HEK293 (cell line): ENCODE measurements at regions not wholly inside any gene's neighbourhood (a gene's known extent, or its start where the extent isn't known, plus 50 kb on each side); places are given as distances from the start of the nearest gene placed in this dataset.

Experiments
- CTCF ChIA-PET: fragments of 350-600 bp; formaldehyde crosslinking; extraction: SDS; loops from one replicate; lab custom pipeline; 2021; ENCODE audit warnings: antibody characterized with exemption; lab: Yijun Ruan, JAX
- POLR2A ChIA-PET: fragments of 300-600 bp; formaldehyde crosslinking; extraction: SDS; loops from one replicate; lab custom pipeline; 2020; ENCODE audit warnings: antibody characterized with exemption, inconsistent platforms; lab: Yijun Ruan, JAX
- H3K27ac ChIP-seq: fragments of 200-500 bp; sonication (Bioruptor generic); 2 replicates; pipeline ENCODE4 v1.5.1; 2014; ENCODE audit warnings: low read depth, low read length, control low read depth, inconsistent platforms; ENCODE audit errors: extremely low read depth
- H3K36me3 ChIP-seq, 2 experiments: fragments of 200-500 bp in 1 of 2; sonication (Bioruptor generic) in 1 of 2; 1 replicate in 1 of 2; 2 replicates in 1 of 2; pipeline ENCODE4 v1.5.1; 2014 to 2017; ENCODE audit warnings: inconsistent platforms in 2 of 2, low read length in 2 of 2; ENCODE audit not compliant: control insufficient read depth in 2 of 2, insufficient read depth in 1 of 2
- H3K4me1 ChIP-seq: fragments of 200-500 bp; sonication (Bioruptor generic); 2 replicates; pipeline ENCODE4 v1.5.1; 2014; ENCODE audit warnings: mild to moderate bottlenecking, low read length, inconsistent platforms; ENCODE audit not compliant: control insufficient read depth, insufficient read depth
- H3K4me3 ChIP-seq: 2 replicates; pipeline ENCODE4 v1.5.1; 2011; ENCODE audit warnings: low read depth, mild to moderate bottlenecking, control low read depth, low read length, moderate library complexity
- H3K9me3 ChIP-seq: fragments of 200-500 bp; sonication (Bioruptor generic); 2 replicates; pipeline ENCODE4 v1.5.1; 2014; ENCODE audit warnings: low read depth, low read length, inconsistent platforms; ENCODE audit not compliant: control insufficient read depth, insufficient read depth
- BCL11A ChIP-seq: fragments of 450-650 bp; formaldehyde crosslinking; IDR thresholded peaks from 2 replicates; pipeline ENCODE4 v1.5.1; 2016; ENCODE audit warnings: low read depth, missing biosample characterization, missing genetic modification characterization
- KLF8 ChIP-seq: fragments of 450-650 bp; formaldehyde crosslinking; IDR thresholded peaks from 2 replicates; pipeline ENCODE4 v1.5.1; 2016; ENCODE audit warnings: missing biosample characterization, missing genetic modification characterization
- OSR2 ChIP-seq: fragments of 450-650 bp; formaldehyde crosslinking; IDR thresholded peaks from 2 replicates; pipeline ENCODE4 v1.5.1; 2016; ENCODE audit warnings: missing biosample characterization, missing genetic modification characterization
- TCF7L2 ChIP-seq: IDR thresholded peaks from 2 replicates; pipeline ENCODE4 v1.6.1; 2011; ENCODE audit warnings: low read depth, mild to moderate bottlenecking, inconsistent platforms, low read length, moderate library complexity, borderline replicate concordance
- ZBTB17 ChIP-seq: fragments of 450-650 bp; formaldehyde crosslinking; IDR thresholded peaks from 2 replicates; pipeline ENCODE4 v1.5.1; 2016; ENCODE audit warnings: missing biosample characterization, missing genetic modification characterization
- ZBTB21 ChIP-seq: fragments of 450-650 bp; formaldehyde crosslinking; IDR thresholded peaks from 2 replicates; pipeline ENCODE4 v1.5.1; 2017; ENCODE audit warnings: missing biosample characterization, missing genetic modification characterization
- ZFHX2 ChIP-seq: fragments of 450-650 bp; formaldehyde crosslinking; conservative IDR thresholded peaks from 2 replicates; pipeline ENCODE4 v1.5.1; 2016; ENCODE audit warnings: missing biosample characterization, missing genetic modification characterization
- ZIC2 ChIP-seq: fragments of 450-650 bp; formaldehyde crosslinking; IDR thresholded peaks from 2 replicates; pipeline ENCODE4 v1.5.1; 2016; ENCODE audit warnings: missing biosample characterization, missing genetic modification characterization
- ZNF10 ChIP-seq: fragments of 450-650 bp; formaldehyde crosslinking; IDR thresholded peaks from 2 replicates; pipeline ENCODE4 v1.5.1; 2017; ENCODE audit warnings: missing biosample characterization, missing genetic modification characterization
- ZNF133 ChIP-seq: fragments of 450-650 bp; formaldehyde crosslinking; IDR thresholded peaks from 2 replicates; pipeline ENCODE4 v1.5.1; 2016; ENCODE audit warnings: missing biosample characterization, missing genetic modification characterization
- ZNF174 ChIP-seq: fragments of 450-650 bp; formaldehyde crosslinking; IDR thresholded peaks from 2 replicates; pipeline ENCODE4 v1.5.0; 2017; ENCODE audit warnings: missing biosample characterization, mild to moderate bottlenecking, missing genetic modification characterization
- ZNF175 ChIP-seq: fragments of 450-650 bp; formaldehyde crosslinking; IDR thresholded peaks from 2 replicates; pipeline ENCODE4 v1.5.1; 2016; ENCODE audit warnings: missing biosample characterization, missing genetic modification characterization
- ZNF280C ChIP-seq: fragments of 450-650 bp; formaldehyde crosslinking; IDR thresholded peaks from 2 replicates; pipeline ENCODE4 v1.5.1; 2016; ENCODE audit warnings: missing biosample characterization, missing genetic modification characterization
- ZNF341 ChIP-seq: fragments of 450-650 bp; formaldehyde crosslinking; IDR thresholded peaks from 2 replicates; pipeline ENCODE4; 2016; ENCODE audit warnings: low read depth, missing biosample characterization, missing genetic modification characterization
- ZNF354C ChIP-seq: fragments of 450-650 bp; formaldehyde crosslinking; IDR thresholded peaks from 2 replicates; pipeline ENCODE4 v1.5.1; 2016; ENCODE audit warnings: missing biosample characterization, missing genetic modification characterization, low read depth, borderline replicate concordance
- ZNF48 ChIP-seq: fragments of 450-650 bp; formaldehyde crosslinking; IDR thresholded peaks from 2 replicates; pipeline ENCODE4 v1.5.1; 2016; ENCODE audit warnings: missing biosample characterization, missing genetic modification characterization
- ZNF529 ChIP-seq: fragments of 450-650 bp; formaldehyde crosslinking; IDR thresholded peaks from 2 replicates; pipeline ENCODE4 v1.5.1; 2017; ENCODE audit warnings: missing genetic modification characterization, missing biosample characterization; ENCODE audit not compliant: insufficient replicate concordance
- ZNF571 ChIP-seq: fragments of 450-650 bp; formaldehyde crosslinking; IDR thresholded peaks from 2 replicates; pipeline ENCODE4 v1.5.0; 2017; ENCODE audit warnings: missing biosample characterization, missing genetic modification characterization
- ZNF600 ChIP-seq: fragments of 450-650 bp; formaldehyde crosslinking; IDR thresholded peaks from 2 replicates; pipeline ENCODE4 v1.5.1; 2016; ENCODE audit warnings: missing biosample characterization, missing genetic modification characterization
- ZNF626 ChIP-seq: fragments of 450-650 bp; sonication (Bioruptor Pico); formaldehyde crosslinking; IDR thresholded peaks from 2 replicates; pipeline ENCODE4 v1.5.1; 2018; ENCODE audit warnings: missing biosample characterization, missing genetic modification characterization, inconsistent platforms
- ZNF654 ChIP-seq: fragments of 450-650 bp; formaldehyde crosslinking; IDR thresholded peaks from 2 replicates; pipeline ENCODE4 v1.5.1; 2016; ENCODE audit warnings: low read depth, missing biosample characterization, missing genetic modification characterization
- ZNF660 ChIP-seq: fragments of 450-650 bp; IDR thresholded peaks from 2 replicates; pipeline ENCODE4 v1.5.1; 2018; ENCODE audit warnings: missing biosample characterization, mild to moderate bottlenecking, missing genetic modification characterization
- ZNF777 ChIP-seq: fragments of 450-650 bp; formaldehyde crosslinking; IDR thresholded peaks from 2 replicates; pipeline ENCODE4 v1.5.1; 2017; ENCODE audit warnings: missing biosample characterization, missing genetic modification characterization, borderline replicate concordance
- ZNF830 ChIP-seq: fragments of 450-650 bp; IDR thresholded peaks from 2 replicates; pipeline ENCODE4 v1.5.0; 2018; ENCODE audit warnings: missing biosample characterization, missing genetic modification characterization, low read depth, mild to moderate bottlenecking, moderate library complexity
- ZSCAN30 ChIP-seq: fragments of 450-650 bp; IDR thresholded peaks from 2 replicates; pipeline ENCODE4 v1.5.1; 2018; ENCODE audit warnings: missing biosample characterization, mild to moderate bottlenecking, missing genetic modification characterization, moderate library complexity
- TF ChIP-seq, protein P1 (sequence below): fragments of 450-650 bp; formaldehyde crosslinking; IDR thresholded peaks from 2 replicates; pipeline ENCODE4 v1.5.1; 2016; ENCODE audit warnings: missing biosample characterization, missing genetic modification characterization
- TF ChIP-seq, protein P2 (sequence below): fragments of 450-650 bp; IDR thresholded peaks from 2 replicates; pipeline ENCODE4 v1.5.1; 2018; ENCODE audit warnings: missing biosample characterization, mild to moderate bottlenecking, missing genetic modification characterization

DNA sequence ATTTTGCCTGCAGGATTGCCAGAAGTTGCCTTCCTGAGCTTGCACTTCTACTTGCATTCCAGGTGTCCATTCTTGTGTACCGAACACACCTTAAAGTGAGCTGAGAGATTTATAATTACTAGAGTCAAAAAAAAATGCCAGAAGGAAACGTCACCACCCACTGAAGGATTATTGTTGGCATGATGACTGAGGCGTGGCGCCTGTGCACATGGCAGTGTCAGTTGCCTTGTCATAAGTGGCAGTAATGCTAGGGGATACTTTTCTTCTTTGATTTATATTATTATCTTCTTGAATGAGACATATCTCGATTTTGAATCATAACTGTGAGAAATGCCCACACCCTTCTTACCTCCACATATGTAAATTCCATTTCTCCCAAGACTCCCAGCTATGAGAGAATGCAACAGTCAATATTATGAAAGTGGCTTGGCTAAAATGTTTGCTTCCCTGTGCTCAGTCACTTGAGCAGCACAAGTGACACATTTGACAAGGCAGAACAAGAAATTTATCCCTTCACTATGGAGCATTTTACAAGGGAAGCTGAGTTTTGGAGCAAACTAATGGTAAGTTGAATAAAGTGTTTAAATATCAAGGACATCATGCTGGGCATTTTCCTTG, 149.5 kb upstream of the SASH1 start:
- H3K4me1 ChIP-seq = no peaks in the 10 kb centered on the region
- no peaks in the 10 kb centered on the region for H3K9me3 ChIP-seq
- no peaks in the 10 kb centered on the region for H3K36me3 ChIP-seq
- TF ChIP-seq TCF7L2 (no peak), ZNF660 (no peak), ZBTB21 (tag by site-specific recombination) (no peak), ZNF280C (tag by site-specific recombination) (no peak), ZNF654 (no peak), ZNF175 (tag by site-specific recombination) (no peak), ZNF529 (tag by site-specific recombination) (no peak), ZNF830 (no peak), ZBTB17 (tag by site-specific recombination) (no peak), ZNF777 (tag by site-specific recombination) (no peak), ZNF571 (tag by site-specific recombination) (no peak)
- TF ChIP-seq, protein P1, sequence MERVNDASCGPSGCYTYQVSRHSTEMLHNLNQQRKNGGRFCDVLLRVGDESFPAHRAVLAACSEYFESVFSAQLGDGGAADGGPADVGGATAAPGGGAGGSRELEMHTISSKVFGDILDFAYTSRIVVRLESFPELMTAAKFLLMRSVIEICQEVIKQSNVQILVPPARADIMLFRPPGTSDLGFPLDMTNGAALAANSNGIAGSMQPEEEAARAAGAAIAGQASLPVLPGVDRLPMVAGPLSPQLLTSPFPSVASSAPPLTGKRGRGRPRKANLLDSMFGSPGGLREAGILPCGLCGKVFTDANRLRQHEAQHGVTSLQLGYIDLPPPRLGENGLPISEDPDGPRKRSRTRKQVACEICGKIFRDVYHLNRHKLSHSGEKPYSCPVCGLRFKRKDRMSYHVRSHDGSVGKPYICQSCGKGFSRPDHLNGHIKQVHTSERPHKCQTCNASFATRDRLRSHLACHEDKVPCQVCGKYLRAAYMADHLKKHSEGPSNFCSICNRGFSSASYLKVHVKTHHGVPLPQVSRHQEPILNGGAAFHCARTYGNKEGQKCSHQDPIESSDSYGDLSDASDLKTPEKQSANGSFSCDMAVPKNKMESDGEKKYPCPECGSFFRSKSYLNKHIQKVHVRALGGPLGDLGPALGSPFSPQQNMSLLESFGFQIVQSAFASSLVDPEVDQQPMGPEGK (tag by site-specific recombination) = no peak
- ChIA-PET CTCF (interaction anchor here (0.5 to 4.1 kb wide), 4 partner anchors 8 to 52 kb away, joined by 3 to 19 read pairs (median 10); no protein-coding TSS in a partner anchor), POLR2A (no interaction called here)
- H3K27ac ChIP-seq = no peak overlapping the region
- H3K4me3 ChIP-seq = no peak overlapping the region

- no peak overlapping the region for H3K27ac ChIP-seq
- no peaks in the 10 kb centered on the region for H3K4me1 ChIP-seq
- H3K9me3 ChIP-seq = no peaks in the 10 kb centered on the region
- TF ChIP-seq BCL11A (no peak), ZNF133 (no peak), ZSCAN30 (tag by site-specific recombination) (no peak), ZNF48 (no peak), ZIC2 (no peak), KLF8 (tag by site-specific recombination) (no peak), ZNF626 (tag by site-specific recombination) (no peak), ZNF10 (tag by site-specific recombination) (no peak), ZNF174 (tag by site-specific recombination) (no peak), ZNF600 (tag by site-specific recombination) (no peak), ZNF354C (tag by site-specific recombination) (no peak), ZNF341 (tag by site-specific recombination) (no peak), OSR2 (tag by site-specific recombination) (no peak), ZFHX2 (tag by site-specific recombination) (no peak)
- TF ChIP-seq, protein P2, sequence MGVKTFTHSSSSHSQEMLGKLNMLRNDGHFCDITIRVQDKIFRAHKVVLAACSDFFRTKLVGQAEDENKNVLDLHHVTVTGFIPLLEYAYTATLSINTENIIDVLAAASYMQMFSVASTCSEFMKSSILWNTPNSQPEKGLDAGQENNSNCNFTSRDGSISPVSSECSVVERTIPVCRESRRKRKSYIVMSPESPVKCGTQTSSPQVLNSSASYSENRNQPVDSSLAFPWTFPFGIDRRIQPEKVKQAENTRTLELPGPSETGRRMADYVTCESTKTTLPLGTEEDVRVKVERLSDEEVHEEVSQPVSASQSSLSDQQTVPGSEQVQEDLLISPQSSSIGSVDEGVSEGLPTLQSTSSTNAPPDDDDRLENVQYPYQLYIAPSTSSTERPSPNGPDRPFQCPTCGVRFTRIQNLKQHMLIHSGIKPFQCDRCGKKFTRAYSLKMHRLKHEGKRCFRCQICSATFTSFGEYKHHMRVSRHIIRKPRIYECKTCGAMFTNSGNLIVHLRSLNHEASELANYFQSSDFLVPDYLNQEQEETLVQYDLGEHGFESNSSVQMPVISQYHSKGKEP (tag by site-specific recombination) = no peak
- CTCF ChIA-PET = interaction anchor here (0.6 to 2.0 kb wide), 5 partner anchors 16 to 630 kb away, joined by 3 to 6 read pairs (median 3); no protein-coding TSS in a partner anchor
- no peak overlapping the region for H3K4me3 ChIP-seq
- POLR2A ChIA-PET = no interaction called here
- no peaks in the 10 kb centered on the region for H3K36me3 ChIP-seq
Measured at GRCh38 chr6:148195511-148195910, 147.1 kb upstream of the SASH1 start.
